Gastrocnemius medialis (tissue), 4 donors: ENCODE measurements at regions not wholly inside any gene's neighbourhood (a gene's known extent, or its start where the extent isn't known, plus 50 kb on each side); places are given as distances from the start of the nearest gene placed in this dataset.

ENCODE experiments used
- ATAC-seq, 2 donors: fragments of 150-250 bp; one replicate each; pipeline ENCODE4 v1.9.1; 2016
- DNase-seq, 2 donors: peaks; one replicate each; pipeline ENCODE4 v3.0.0-alpha.2; 2019
- H3K27ac ChIP-seq, 4 donors: fragments of 200-600 bp; sonication (generic); 1 replicate in 1 of 4; 2 replicates in 3 of 4; pipeline ENCODE4 v1.5.1; 2016 to 2018; ENCODE audit warnings: mild to moderate bottlenecking in 2 of 4, moderate library complexity in 1 of 4
- H3K27me3 ChIP-seq, 3 donors: fragments of 200-600 bp; sonication (generic) in 2 of 3; 1 replicate in 1 of 3; 2 replicates in 2 of 3; pipeline versions ENCODE4 v1.5.1 to v1.6.0; 2016 to 2019; ENCODE audit warnings: mild to moderate bottlenecking in 1 of 3, moderate library complexity in 1 of 3
- H3K36me3 ChIP-seq, 2 donors: fragments of 200-600 bp; sonication (generic) in 1 of 2; one replicate each; pipeline ENCODE4 v1.5.1; 2017 to 2018
- H3K4me1 ChIP-seq, 2 donors: fragments of 200-600 bp; sonication (generic) in 1 of 2; one replicate each; pipeline ENCODE4 v1.5.1; 2016 to 2017; ENCODE audit warnings: mild to moderate bottlenecking in 2 of 2
- H3K4me3 ChIP-seq, 4 donors: fragments of 200-600 bp; sonication (generic) in 3 of 4; 1 replicate in 1 of 4; 2 replicates in 3 of 4; pipeline ENCODE4 v1.5.1; 2016 to 2019; ENCODE audit warnings: mild to moderate bottlenecking in 2 of 4
- H3K9me3 ChIP-seq, 3 donors: fragments of 200-600 bp; sonication (generic) in 2 of 3; 1 replicate in 1 of 3; 2 replicates in 2 of 3; pipeline ENCODE4 v1.5.1; 2016 to 2019
- CTCF ChIP-seq, 5 experiments: fragments of 450-650 bp in 3 of 5; fragments of 200-600 bp in 2 of 5; sonication (generic) in 2 of 5; IDR thresholded peaks in 4 of 5; conservative IDR thresholded peaks in 1 of 5; 1 replicate in 4 of 5; 2 replicates in 1 of 5; pipeline ENCODE4 v1.5.1; 2016 to 2019; ENCODE audit warnings: antibody characterized with exemption in 5 of 5, mild to moderate bottlenecking in 3 of 5, moderate library complexity in 3 of 5
- POLR2A ChIP-seq, 2 donors: fragments of 450-650 bp; IDR thresholded peaks; one replicate each; pipeline ENCODE4 v1.6.1; 2017; ENCODE audit warnings: antibody characterized with exemption in 2 of 2, mild to moderate bottlenecking in 2 of 2, moderate library complexity in 2 of 2
- in situ Hi-C, 4 donors: fragments of 200-750 bp; cut with MboI; loops; one replicate each; pipeline versions ENCODE4 v1.15.0 to v1.8.0; 2017; ENCODE audit warnings: low sequenced_read_pairs in 4 of 4
- intact Hi-C: fragments of 100-400 bp; cut with DNase I; formaldehyde crosslinking; loops from one replicate; pipeline ENCODE4 v1.15.1; 2023; ENCODE audit warnings: low total_unique reads

GRCh38 chr11:95495706-95496105, 264.7 kb upstream of the SESN3 start:
- no peak for DNase-seq
- in situ Hi-C loops (no loop called here), intact Hi-C loops (no loop called here)
- H3K27me3 ChIP-seq, result no peaks in the 10 kb centered on the region
- TF ChIP-seq CTCF (IDR thresholded peaks at IDR 0.05 in 4 of 5, conservative IDR thresholded peaks at IDR 0.05 in 1 of 5), result no peak
- no peak for TF ChIP-seq POLR2A (IDR thresholded peaks at IDR 0.05)
- no peaks in the 10 kb centered on the region for H3K9me3 ChIP-seq
- H3K4me1 ChIP-seq, result no peaks in the 10 kb centered on the region
- H3K36me3 ChIP-seq, result no peaks in the 10 kb centered on the region
- no peak overlapping the region for H3K27ac ChIP-seq
- ATAC-seq, result no peak
- no peak overlapping the region for H3K4me3 ChIP-seq

GRCh38 chr11:95494856-95495255, 263.9 kb upstream of the SESN3 start:
- Histone ChIP-seq H3K4me1 (no peaks in the 10 kb centered on the region), H3K4me3 (no peak overlapping the region), H3K27ac (no peak overlapping the region), H3K9me3 (no peaks in the 10 kb centered on the region), H3K27me3 (no peaks in the 10 kb centered on the region), H3K36me3 (no peaks in the 10 kb centered on the region)
- intact Hi-C loops, result no loop called here
- TF ChIP-seq CTCF (IDR thresholded peaks at IDR 0.05 in 4 of 5, conservative IDR thresholded peaks at IDR 0.05 in 1 of 5) (no peak), POLR2A (IDR thresholded peaks at IDR 0.05) (no peak)
- in situ Hi-C loops, result no loop called here
- no peak for DNase-seq
- ATAC-seq, result no peak

- DNase-seq, result no peak
- in situ Hi-C loops, result no loop called here
- Histone ChIP-seq H3K4me3 (no peak overlapping the region), H3K27ac (no peak overlapping the region), H3K36me3 (no peaks in the 10 kb centered on the region), H3K27me3 (no peaks in the 10 kb centered on the region), H3K4me1 (no peaks in the 10 kb centered on the region), H3K9me3 (no peaks in the 10 kb centered on the region)
- no peak for TF ChIP-seq POLR2A (IDR thresholded peaks at IDR 0.05)
- TF ChIP-seq CTCF (IDR thresholded peaks at IDR 0.05 in 4 of 5, conservative IDR thresholded peaks at IDR 0.05 in 1 of 5), result no peak
- ATAC-seq, result no peak
- intact Hi-C loops, result no loop called here
These were observed 263.2 kb upstream of the SESN3 start for GRCh38 chr11:95494167-95494566.

- Histone ChIP-seq H3K27ac (no peak overlapping the region), H3K4me1 (no peaks in the 10 kb centered on the region), H3K9me3 (no peaks in the 10 kb centered on the region), H3K27me3 (no peaks in the 10 kb centered on the region), H3K4me3 (no peak overlapping the region), H3K36me3 (no peaks in the 10 kb centered on the region)
- in situ Hi-C loops, result no loop called here
- ATAC-seq (no peak), DNase-seq (no peak)
- TF ChIP-seq POLR2A (IDR thresholded peaks at IDR 0.05) (no peak), CTCF (IDR thresholded peaks at IDR 0.05 in 4 of 5, conservative IDR thresholded peaks at IDR 0.05 in 1 of 5) (no peak)
- intact Hi-C loops, result no loop called here
These were observed 259.6 kb upstream of the SESN3 start for GRCh38 chr11:95490625-95491024.

- Histone ChIP-seq H3K9me3 (no peaks in the 10 kb centered on the region), H3K27ac (no peak overlapping the region), H3K27me3 (no peaks in the 10 kb centered on the region), H3K4me1 (no peaks in the 10 kb centered on the region), H3K4me3 (no peak overlapping the region), H3K36me3 (no peaks in the 10 kb centered on the region)
- TF ChIP-seq CTCF (IDR thresholded peaks at IDR 0.05 in 4 of 5, conservative IDR thresholded peaks at IDR 0.05 in 1 of 5) (no peak), POLR2A (IDR thresholded peaks at IDR 0.05) (no peak)
- no peak for DNase-seq
- intact Hi-C loops, result loop anchor here (2.0 kb wide), 1 partner anchor 73 kb away; no protein-coding TSS in a partner anchor
- ATAC-seq, result no peak
- in situ Hi-C loops, result no loop called here
These were observed 256.9 kb upstream of the SESN3 start for GRCh38 chr11:95487938-95488337.
